HEK293 (cell line): ENCODE measurements at regions not wholly inside any gene's neighbourhood (a gene's known extent, or its start where the extent isn't known, plus 50 kb on each side); places are given as distances from the start of the nearest gene placed in this dataset.

Experiments used
- CTCF ChIA-PET: fragments of 350-600 bp; formaldehyde crosslinking; extraction: SDS; loops from one replicate; lab custom pipeline; 2021; ENCODE audit warnings: antibody characterized with exemption; lab: Yijun Ruan, JAX
- POLR2A ChIA-PET: fragments of 300-600 bp; formaldehyde crosslinking; extraction: SDS; loops from one replicate; lab custom pipeline; 2020; ENCODE audit warnings: antibody characterized with exemption, inconsistent platforms; lab: Yijun Ruan, JAX
- H3K27ac ChIP-seq: fragments of 200-500 bp; sonication (Bioruptor generic); 2 replicates; pipeline ENCODE4 v1.5.1; 2014; ENCODE audit warnings: low read depth, low read length, control low read depth, inconsistent platforms; ENCODE audit errors: extremely low read depth
- H3K36me3 ChIP-seq, 2 experiments: fragments of 200-500 bp in 1 of 2; sonication (Bioruptor generic) in 1 of 2; 1 replicate in 1 of 2; 2 replicates in 1 of 2; pipeline ENCODE4 v1.5.1; 2014 to 2017; ENCODE audit warnings: inconsistent platforms in 2 of 2, low read length in 2 of 2; ENCODE audit not compliant: control insufficient read depth in 2 of 2, insufficient read depth in 1 of 2
- H3K4me1 ChIP-seq: fragments of 200-500 bp; sonication (Bioruptor generic); 2 replicates; pipeline ENCODE4 v1.5.1; 2014; ENCODE audit warnings: mild to moderate bottlenecking, low read length, inconsistent platforms; ENCODE audit not compliant: control insufficient read depth, insufficient read depth
- H3K4me3 ChIP-seq: 2 replicates; pipeline ENCODE4 v1.5.1; 2011; ENCODE audit warnings: low read depth, mild to moderate bottlenecking, control low read depth, low read length, moderate library complexity
- H3K9me3 ChIP-seq: fragments of 200-500 bp; sonication (Bioruptor generic); 2 replicates; pipeline ENCODE4 v1.5.1; 2014; ENCODE audit warnings: low read depth, low read length, inconsistent platforms; ENCODE audit not compliant: control insufficient read depth, insufficient read depth
- BCL11A ChIP-seq: fragments of 450-650 bp; formaldehyde crosslinking; IDR thresholded peaks from 2 replicates; pipeline ENCODE4 v1.5.1; 2016; ENCODE audit warnings: low read depth, missing biosample characterization, missing genetic modification characterization
- FEZF1 ChIP-seq: fragments of 450-650 bp; formaldehyde crosslinking; IDR thresholded peaks from 2 replicates; pipeline ENCODE4 v1.5.1; 2016; ENCODE audit warnings: missing biosample characterization, missing genetic modification characterization
- GLIS1 ChIP-seq: fragments of 450-650 bp; formaldehyde crosslinking; IDR thresholded peaks from 2 replicates; pipeline ENCODE4 v1.5.1; 2016; ENCODE audit warnings: missing biosample characterization, missing genetic modification characterization
- KLF8 ChIP-seq: fragments of 450-650 bp; formaldehyde crosslinking; IDR thresholded peaks from 2 replicates; pipeline ENCODE4 v1.5.1; 2016; ENCODE audit warnings: missing biosample characterization, missing genetic modification characterization
- KLF9 ChIP-seq: fragments of 450-650 bp; formaldehyde crosslinking; IDR thresholded peaks from 2 replicates; pipeline ENCODE4 v1.5.1; 2016; ENCODE audit warnings: missing biosample characterization, missing genetic modification characterization, low read depth
- MEIS1 ChIP-seq: sonication (generic); formaldehyde crosslinking; IDR thresholded peaks from 2 replicates; pipeline ENCODE4 v1.8.1; 2022; ENCODE audit warnings: missing genetic modification reagents, mild to moderate bottlenecking, borderline replicate concordance
- MZF1 ChIP-seq: fragments of 450-650 bp; formaldehyde crosslinking; IDR thresholded peaks from 2 replicates; pipeline ENCODE4 v1.5.1; 2017; ENCODE audit warnings: missing biosample characterization, missing genetic modification characterization, borderline replicate concordance
- SP7 ChIP-seq: fragments of 450-650 bp; formaldehyde crosslinking; IDR thresholded peaks from 2 replicates; pipeline ENCODE4 v1.5.1; 2016; ENCODE audit warnings: missing biosample characterization, missing genetic modification characterization
- ZEB2 ChIP-seq: fragments of 450-650 bp; formaldehyde crosslinking; IDR thresholded peaks from 2 replicates; pipeline ENCODE4 v1.5.1; 2016; ENCODE audit warnings: missing biosample characterization, missing genetic modification characterization
- ZIC2 ChIP-seq: fragments of 450-650 bp; formaldehyde crosslinking; IDR thresholded peaks from 2 replicates; pipeline ENCODE4 v1.5.1; 2016; ENCODE audit warnings: missing biosample characterization, missing genetic modification characterization
- ZNF146 ChIP-seq: fragments of 450-650 bp; formaldehyde crosslinking; IDR thresholded peaks from 2 replicates; pipeline ENCODE4 v1.5.1; 2016; ENCODE audit warnings: missing biosample characterization, missing genetic modification characterization
- ZNF155 ChIP-seq: fragments of 450-650 bp; formaldehyde crosslinking; IDR thresholded peaks from 2 replicates; pipeline ENCODE4 v1.5.1; 2016; ENCODE audit warnings: missing biosample characterization, missing genetic modification characterization
- ZNF24 ChIP-seq: fragments of 450-650 bp; formaldehyde crosslinking; IDR thresholded peaks from 2 replicates; pipeline ENCODE4 v1.5.1; 2016; ENCODE audit warnings: missing biosample characterization, missing genetic modification characterization
- ZNF335 ChIP-seq: fragments of 450-650 bp; formaldehyde crosslinking; conservative IDR thresholded peaks from 2 replicates; pipeline ENCODE4 v1.5.1; 2016; ENCODE audit warnings: missing biosample characterization, missing genetic modification characterization
- ZNF366 ChIP-seq: fragments of 450-650 bp; formaldehyde crosslinking; conservative IDR thresholded peaks from 2 replicates; pipeline ENCODE4 v1.5.1; 2016; ENCODE audit warnings: missing biosample characterization, missing genetic modification characterization
- ZNF394 ChIP-seq: fragments of 450-650 bp; formaldehyde crosslinking; IDR thresholded peaks from 2 replicates; pipeline ENCODE4 v1.5.1; 2016; ENCODE audit warnings: missing biosample characterization, missing genetic modification characterization, mild to moderate bottlenecking, moderate library complexity, borderline replicate concordance
- ZNF416 ChIP-seq: fragments of 450-650 bp; formaldehyde crosslinking; IDR thresholded peaks from 2 replicates; pipeline ENCODE4 v1.5.1; 2016; ENCODE audit warnings: missing biosample characterization, missing genetic modification characterization
- ZNF629 ChIP-seq: fragments of 450-650 bp; formaldehyde crosslinking; IDR thresholded peaks from 2 replicates; pipeline ENCODE4 v1.5.1; 2017; ENCODE audit warnings: missing biosample characterization, missing genetic modification characterization
- ZNF670 ChIP-seq: fragments of 450-650 bp; formaldehyde crosslinking; IDR thresholded peaks from 2 replicates; pipeline ENCODE4 v1.5.1; 2016; ENCODE audit warnings: missing biosample characterization, missing genetic modification characterization, low read depth
- ZNF843 ChIP-seq: fragments of 450-650 bp; formaldehyde crosslinking; IDR thresholded peaks from 2 replicates; pipeline ENCODE4 v1.5.1; 2016; ENCODE audit warnings: missing biosample characterization, missing genetic modification characterization
- ZXDB ChIP-seq: fragments of 450-650 bp; formaldehyde crosslinking; IDR thresholded peaks from 2 replicates; pipeline ENCODE4 v1.5.1; 2016; ENCODE audit warnings: missing biosample characterization, missing genetic modification characterization
- TF ChIP-seq, protein P1 (sequence below): fragments of 450-650 bp; formaldehyde crosslinking; IDR thresholded peaks from 2 replicates; pipeline ENCODE4 v1.5.1; 2017; ENCODE audit warnings: missing biosample characterization, mild to moderate bottlenecking, missing genetic modification characterization, moderate library complexity
- TF ChIP-seq, protein P2 (sequence below): fragments of 450-650 bp; formaldehyde crosslinking; IDR thresholded peaks from 2 replicates; pipeline ENCODE4 v1.5.1; 2016; ENCODE audit warnings: missing biosample characterization, missing genetic modification characterization
- TF ChIP-seq, protein P3 (sequence below): fragments of 450-650 bp; formaldehyde crosslinking; IDR thresholded peaks from 2 replicates; pipeline ENCODE4 v1.5.1; 2016; ENCODE audit warnings: missing biosample characterization, missing genetic modification characterization
- TF ChIP-seq, protein P4 (sequence below): fragments of 450-650 bp; formaldehyde crosslinking; IDR thresholded peaks from 2 replicates; pipeline ENCODE4 v1.5.1; 2016; ENCODE audit warnings: missing biosample characterization, missing genetic modification characterization, borderline replicate concordance

DNA sequence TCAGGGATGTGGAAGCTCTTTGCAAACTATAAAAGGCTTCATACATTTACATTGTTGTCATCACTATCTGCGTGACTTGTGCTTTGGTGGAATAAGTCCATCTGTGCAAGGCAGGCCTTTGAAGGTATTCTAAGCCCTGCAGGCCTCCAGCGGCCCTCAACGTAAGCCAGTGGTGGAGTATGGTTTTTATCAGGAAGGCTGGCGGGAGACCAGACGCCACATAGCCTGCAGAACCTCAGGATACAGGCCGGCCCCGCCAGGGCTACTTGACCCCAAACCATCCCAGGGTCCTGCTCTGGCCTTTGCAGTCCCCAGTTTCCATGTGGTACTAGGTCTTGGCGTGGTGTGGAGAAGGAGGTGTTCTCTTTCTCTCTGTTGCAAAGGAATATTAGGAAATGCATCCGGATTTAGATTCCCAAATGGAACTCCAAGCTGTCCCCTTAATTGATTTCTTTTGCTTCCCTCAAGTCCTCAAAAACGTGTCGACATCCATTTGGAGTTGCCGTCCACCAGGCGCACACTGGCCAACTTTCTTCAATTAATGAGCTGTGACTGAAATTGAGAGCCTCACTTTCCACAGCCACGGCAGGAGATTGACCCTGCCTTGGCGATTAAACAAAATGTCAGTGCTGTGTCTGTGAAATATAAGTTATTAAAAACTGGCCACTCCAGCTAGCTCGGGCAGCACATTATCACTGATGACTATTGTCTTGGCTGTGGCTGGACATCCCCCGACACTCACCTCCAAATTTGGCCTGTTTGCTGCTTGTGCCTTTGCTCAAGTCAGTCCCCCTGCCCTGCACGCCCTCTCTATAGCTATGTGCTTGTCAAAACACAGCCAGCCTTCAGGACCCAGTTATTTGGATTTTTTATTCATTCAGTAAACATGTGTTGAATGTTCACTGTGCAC, 239.8 kb upstream of the TLE3 start:
- ChIA-PET CTCF (interaction anchor here (0.7 to 1.2 kb wide), 2 partner anchors 26 to 262 kb away, joined by 3 read pairs; no protein-coding TSS in a partner anchor), POLR2A (interaction anchor here (0.6 kb wide), 1 partner anchor 10 kb away, joined by 3 read pairs; no protein-coding TSS in a partner anchor)
- H3K4me1 ChIP-seq = peaks cover 9% of the 10 kb centered on the region

DNA sequence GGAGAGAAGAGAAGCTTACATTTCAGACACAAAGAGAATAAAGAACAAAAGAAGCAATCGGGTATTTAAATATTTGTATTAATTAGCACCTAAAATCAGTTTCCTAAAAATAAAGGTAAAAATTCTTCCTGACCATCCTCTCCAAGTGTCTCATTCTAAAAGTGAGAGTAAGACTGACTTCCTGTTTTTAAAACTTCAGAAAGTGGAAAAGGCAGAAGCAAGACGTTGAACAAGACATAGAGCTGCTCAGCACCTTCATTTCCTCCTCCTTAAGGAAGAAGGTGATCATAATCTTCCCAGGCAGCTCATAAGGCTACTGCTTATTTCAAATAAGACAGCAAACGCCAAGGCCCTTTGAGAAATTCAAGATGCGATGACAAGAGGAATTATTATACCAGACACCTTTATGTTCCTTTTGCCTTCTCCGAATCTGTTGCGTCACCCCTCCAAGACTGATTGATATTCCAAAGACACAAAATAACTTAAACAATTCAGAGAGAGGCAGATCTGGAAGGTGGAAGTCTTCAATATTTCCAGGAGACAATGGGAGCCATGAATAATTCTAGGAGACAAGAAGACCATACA, 238.8 kb upstream of the TLE3 start:
- peaks cover 9% of the 10 kb centered on the region for H3K4me1 ChIP-seq
- H3K9me3 ChIP-seq = peaks cover 5% of the 10 kb centered on the region; the same call in 1 of the 2 replicates
- no peak overlapping the region for H3K27ac ChIP-seq
- H3K4me3 ChIP-seq = no peak overlapping the region
- ChIA-PET POLR2A (no interaction called here), CTCF (no interaction called here)
- H3K36me3 ChIP-seq = no peaks in the 10 kb centered on the region
- TF ChIP-seq SP7 (tag by site-specific recombination) (no peak), ZNF416 (tag by site-specific recombination) (no peak), ZNF335 (tag by site-specific recombination) (no peak), GLIS1 (tag by site-specific recombination) (no peak), ZNF670 (no peak), ZNF366 (tag by site-specific recombination) (no peak), MEIS1 (CRISPR knock-in tag) (no peak), MZF1 (tag by site-specific recombination) (no peak), ZNF146 (tag by site-specific recombination) (no peak)
- TF ChIP-seq, protein P1, sequence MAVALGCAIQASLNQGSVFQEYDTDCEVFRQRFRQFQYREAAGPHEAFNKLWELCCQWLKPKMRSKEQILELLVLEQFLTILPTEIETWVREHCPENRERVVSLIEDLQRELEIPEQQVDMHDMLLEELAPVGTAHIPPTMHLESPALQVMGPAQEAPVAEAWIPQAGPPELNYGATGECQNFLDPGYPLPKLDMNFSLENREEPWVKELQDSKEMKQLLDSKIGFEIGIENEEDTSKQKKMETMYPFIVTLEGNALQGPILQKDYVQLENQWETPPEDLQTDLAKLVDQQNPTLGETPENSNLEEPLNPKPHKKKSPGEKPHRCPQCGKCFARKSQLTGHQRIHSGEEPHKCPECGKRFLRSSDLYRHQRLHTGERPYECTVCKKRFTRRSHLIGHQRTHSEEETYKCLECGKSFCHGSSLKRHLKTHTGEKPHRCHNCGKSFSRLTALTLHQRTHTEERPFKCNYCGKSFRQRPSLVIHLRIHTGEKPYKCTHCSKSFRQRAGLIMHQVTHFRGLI (tag by site-specific recombination) = no peak
- TF ChIP-seq, protein P2, sequence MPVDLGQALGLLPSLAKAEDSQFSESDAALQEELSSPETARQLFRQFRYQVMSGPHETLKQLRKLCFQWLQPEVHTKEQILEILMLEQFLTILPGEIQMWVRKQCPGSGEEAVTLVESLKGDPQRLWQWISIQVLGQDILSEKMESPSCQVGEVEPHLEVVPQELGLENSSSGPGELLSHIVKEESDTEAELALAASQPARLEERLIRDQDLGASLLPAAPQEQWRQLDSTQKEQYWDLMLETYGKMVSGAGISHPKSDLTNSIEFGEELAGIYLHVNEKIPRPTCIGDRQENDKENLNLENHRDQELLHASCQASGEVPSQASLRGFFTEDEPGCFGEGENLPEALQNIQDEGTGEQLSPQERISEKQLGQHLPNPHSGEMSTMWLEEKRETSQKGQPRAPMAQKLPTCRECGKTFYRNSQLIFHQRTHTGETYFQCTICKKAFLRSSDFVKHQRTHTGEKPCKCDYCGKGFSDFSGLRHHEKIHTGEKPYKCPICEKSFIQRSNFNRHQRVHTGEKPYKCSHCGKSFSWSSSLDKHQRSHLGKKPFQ (tag by site-specific recombination) = no peak

More for the DNA sequence above, 239.8 kb upstream of the TLE3 start:
- H3K36me3 ChIP-seq = no peaks in the 10 kb centered on the region
- peaks cover 5% of the 10 kb centered on the region; the same call in 1 of the 2 replicates for H3K9me3 ChIP-seq
- no peak overlapping the region for H3K4me3 ChIP-seq
- no peak overlapping the region for H3K27ac ChIP-seq
- TF ChIP-seq ZNF394 (tag by site-specific recombination) (no peak), FEZF1 (tag by site-specific recombination) (no peak), KLF9 (tag by site-specific recombination) (no peak), SP7 (tag by site-specific recombination) (no peak), ZIC2 (tag by site-specific recombination) (no peak), BCL11A (tag by site-specific recombination) (no peak), ZEB2 (tag by site-specific recombination) (no peak), ZNF843 (tag by site-specific recombination) (no peak), ZXDB (tag by site-specific recombination) (no peak), ZNF155 (tag by site-specific recombination) (no peak), ZNF24 (tag by site-specific recombination) (no peak), ZNF629 (no peak), KLF8 (tag by site-specific recombination) (no peak)
- TF ChIP-seq, protein P3, sequence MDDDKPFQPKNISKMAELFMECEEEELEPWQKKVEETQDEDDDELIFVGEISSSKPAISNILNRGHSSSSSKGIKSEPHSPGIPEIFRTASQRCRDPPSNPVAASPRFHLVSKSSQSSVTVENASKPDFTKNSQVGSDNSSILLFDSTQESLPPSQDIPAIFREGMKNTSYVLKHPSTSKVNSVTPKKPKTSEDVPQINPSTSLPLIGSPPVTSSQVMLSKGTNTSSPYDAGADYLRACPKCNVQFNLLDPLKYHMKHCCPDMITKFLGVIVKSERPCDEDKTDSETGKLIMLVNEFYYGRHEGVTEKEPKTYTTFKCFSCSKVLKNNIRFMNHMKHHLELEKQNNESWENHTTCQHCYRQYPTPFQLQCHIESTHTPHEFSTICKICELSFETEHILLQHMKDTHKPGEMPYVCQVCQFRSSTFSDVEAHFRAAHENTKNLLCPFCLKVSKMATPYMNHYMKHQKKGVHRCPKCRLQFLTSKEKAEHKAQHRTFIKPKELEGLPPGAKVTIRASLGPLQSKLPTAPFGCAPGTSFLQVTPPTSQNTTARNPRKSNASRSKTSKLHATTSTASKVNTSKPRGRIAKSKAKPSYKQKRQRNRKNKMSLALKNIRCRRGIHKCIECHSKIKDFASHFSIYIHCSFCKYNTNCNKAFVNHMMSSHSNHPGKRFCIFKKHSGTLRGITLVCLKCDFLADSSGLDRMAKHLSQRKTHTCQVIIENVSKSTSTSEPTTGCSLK = no peak
- TF ChIP-seq, protein P4, sequence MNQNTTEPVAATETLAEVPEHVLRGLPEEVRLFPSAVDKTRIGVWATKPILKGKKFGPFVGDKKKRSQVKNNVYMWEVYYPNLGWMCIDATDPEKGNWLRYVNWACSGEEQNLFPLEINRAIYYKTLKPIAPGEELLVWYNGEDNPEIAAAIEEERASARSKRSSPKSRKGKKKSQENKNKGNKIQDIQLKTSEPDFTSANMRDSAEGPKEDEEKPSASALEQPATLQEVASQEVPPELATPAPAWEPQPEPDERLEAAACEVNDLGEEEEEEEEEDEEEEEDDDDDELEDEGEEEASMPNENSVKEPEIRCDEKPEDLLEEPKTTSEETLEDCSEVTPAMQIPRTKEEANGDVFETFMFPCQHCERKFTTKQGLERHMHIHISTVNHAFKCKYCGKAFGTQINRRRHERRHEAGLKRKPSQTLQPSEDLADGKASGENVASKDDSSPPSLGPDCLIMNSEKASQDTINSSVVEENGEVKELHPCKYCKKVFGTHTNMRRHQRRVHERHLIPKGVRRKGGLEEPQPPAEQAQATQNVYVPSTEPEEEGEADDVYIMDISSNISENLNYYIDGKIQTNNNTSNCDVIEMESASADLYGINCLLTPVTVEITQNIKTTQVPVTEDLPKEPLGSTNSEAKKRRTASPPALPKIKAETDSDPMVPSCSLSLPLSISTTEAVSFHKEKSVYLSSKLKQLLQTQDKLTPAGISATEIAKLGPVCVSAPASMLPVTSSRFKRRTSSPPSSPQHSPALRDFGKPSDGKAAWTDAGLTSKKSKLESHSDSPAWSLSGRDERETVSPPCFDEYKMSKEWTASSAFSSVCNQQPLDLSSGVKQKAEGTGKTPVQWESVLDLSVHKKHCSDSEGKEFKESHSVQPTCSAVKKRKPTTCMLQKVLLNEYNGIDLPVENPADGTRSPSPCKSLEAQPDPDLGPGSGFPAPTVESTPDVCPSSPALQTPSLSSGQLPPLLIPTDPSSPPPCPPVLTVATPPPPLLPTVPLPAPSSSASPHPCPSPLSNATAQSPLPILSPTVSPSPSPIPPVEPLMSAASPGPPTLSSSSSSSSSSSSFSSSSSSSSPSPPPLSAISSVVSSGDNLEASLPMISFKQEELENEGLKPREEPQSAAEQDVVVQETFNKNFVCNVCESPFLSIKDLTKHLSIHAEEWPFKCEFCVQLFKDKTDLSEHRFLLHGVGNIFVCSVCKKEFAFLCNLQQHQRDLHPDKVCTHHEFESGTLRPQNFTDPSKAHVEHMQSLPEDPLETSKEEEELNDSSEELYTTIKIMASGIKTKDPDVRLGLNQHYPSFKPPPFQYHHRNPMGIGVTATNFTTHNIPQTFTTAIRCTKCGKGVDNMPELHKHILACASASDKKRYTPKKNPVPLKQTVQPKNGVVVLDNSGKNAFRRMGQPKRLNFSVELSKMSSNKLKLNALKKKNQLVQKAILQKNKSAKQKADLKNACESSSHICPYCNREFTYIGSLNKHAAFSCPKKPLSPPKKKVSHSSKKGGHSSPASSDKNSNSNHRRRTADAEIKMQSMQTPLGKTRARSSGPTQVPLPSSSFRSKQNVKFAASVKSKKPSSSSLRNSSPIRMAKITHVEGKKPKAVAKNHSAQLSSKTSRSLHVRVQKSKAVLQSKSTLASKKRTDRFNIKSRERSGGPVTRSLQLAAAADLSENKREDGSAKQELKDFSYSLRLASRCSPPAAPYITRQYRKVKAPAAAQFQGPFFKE = no peak
- TF ChIP-seq, all 188 proteins: peak for 0
